H9 (cell line): ENCODE measurements at regions not wholly inside any gene's neighbourhood (a gene's known extent, or its start where the extent isn't known, plus 50 kb on each side); places are given as distances from the start of the nearest gene placed in this dataset.
"Not testable (repeated sequence)": the region's sequence is repeated elsewhere in the genome, so short reads cannot be mapped to it uniquely, and the experiment has no call there.

Experiments
- DNase-seq: peaks from one replicate; pipeline ENCODE4 v3.0.0-alpha.2; 2017
- H2AFZ ChIP-seq: one replicate; pipeline ENCODE4 v1.6.1; 2013; ENCODE audit warnings: mild to moderate bottlenecking, low read length, control low read depth, moderate library complexity
- H2AK5ac ChIP-seq: 2 replicates; pipeline ENCODE4 v1.6.1; 2013; ENCODE audit warnings: low read length, control low read depth, mixed read lengths; ENCODE audit not compliant: insufficient read length
- H2BK120ac ChIP-seq: one replicate; pipeline ENCODE4 v1.6.1; 2013; ENCODE audit warnings: low read depth, mild to moderate bottlenecking, low read length, control low read depth, inconsistent platforms; ENCODE audit not compliant: poor library complexity, severe bottlenecking
- H2BK12ac ChIP-seq: 2 replicates; pipeline ENCODE4 v1.6.1; 2013; ENCODE audit warnings: low read length, control low read depth, mixed read lengths, low read depth; ENCODE audit not compliant: insufficient read length
- H2BK15ac ChIP-seq: 2 replicates; pipeline ENCODE4 v1.6.1; 2013; ENCODE audit warnings: low read depth, low read length, control low read depth
- H2BK20ac ChIP-seq: one replicate; pipeline ENCODE4 v1.6.1; 2013; ENCODE audit warnings: low read depth, mild to moderate bottlenecking, low read length, control low read depth, inconsistent platforms; ENCODE audit not compliant: poor library complexity, severe bottlenecking
- H2BK5ac ChIP-seq: 2 replicates; pipeline ENCODE4 v1.6.1; 2013; ENCODE audit warnings: low read length, control low read depth, mixed read lengths; ENCODE audit not compliant: insufficient read length
- H3K14ac ChIP-seq: 2 replicates; pipeline ENCODE4 v1.6.1; 2013; ENCODE audit warnings: low read length, control low read depth; ENCODE audit not compliant: insufficient read depth
- H3K18ac ChIP-seq: 2 replicates; pipeline ENCODE4 v1.6.1; 2013; ENCODE audit warnings: low read depth, mild to moderate bottlenecking, mixed read lengths, low read length, control low read depth; ENCODE audit not compliant: insufficient read length
- H3K23ac ChIP-seq: 2 replicates; pipeline ENCODE4 v1.6.1; 2013; ENCODE audit warnings: low read length, control low read depth, mixed read lengths, low read depth; ENCODE audit not compliant: insufficient read length
- H3K23me2 ChIP-seq: 2 replicates; pipeline ENCODE4 v1.6.1; 2013; ENCODE audit warnings: low read depth, mild to moderate bottlenecking, mixed read lengths, low read length, control low read depth; ENCODE audit not compliant: insufficient read length, poor library complexity, severe bottlenecking
- H3K27ac ChIP-seq: 2 replicates; pipeline ENCODE4 v1.5.1; 2013; ENCODE audit warnings: low read length, control low read depth, mixed read lengths, low read depth; ENCODE audit not compliant: insufficient read length
- H3K27me3 ChIP-seq: 2 replicates; pipeline ENCODE4 v1.6.1; 2013; ENCODE audit warnings: low read length, control low read depth, inconsistent platforms; ENCODE audit not compliant: insufficient read depth
- H3K4ac ChIP-seq: 2 replicates; pipeline ENCODE4 v1.6.1; 2013; ENCODE audit warnings: low read depth, mild to moderate bottlenecking, control low read depth, inconsistent platforms, low read length, moderate library complexity
- H3K4me1 ChIP-seq: 2 replicates; pipeline ENCODE4 v1.6.1; 2013; ENCODE audit warnings: low read length, control low read depth, inconsistent platforms; ENCODE audit not compliant: insufficient read depth
- H3K4me2 ChIP-seq: 2 replicates; pipeline ENCODE4 v1.6.1; 2013; ENCODE audit warnings: low read length, control low read depth, mixed read lengths; ENCODE audit not compliant: insufficient read length, insufficient read depth
- H3K56ac ChIP-seq: 2 replicates; pipeline ENCODE4 v1.6.1; 2013; ENCODE audit warnings: low read depth, mild to moderate bottlenecking, mixed read lengths, low read length, control low read depth; ENCODE audit not compliant: insufficient read length
- H3K79me1 ChIP-seq: 2 replicates; pipeline ENCODE4 v1.6.1; 2013; ENCODE audit warnings: low read depth, mild to moderate bottlenecking, moderate library complexity, low read length, control low read depth, inconsistent platforms; ENCODE audit not compliant: insufficient read depth, poor library complexity, severe bottlenecking
- H3K79me2 ChIP-seq: 2 replicates; pipeline ENCODE4 v1.6.1; 2013; ENCODE audit warnings: low read length, control low read depth, inconsistent platforms; ENCODE audit not compliant: insufficient read depth
- H3K9ac ChIP-seq: 2 replicates; pipeline ENCODE4 v1.6.1; 2013; ENCODE audit warnings: low read length, control low read depth, mixed read lengths; ENCODE audit not compliant: insufficient read length; ENCODE audit errors: extremely low read depth
- H3K9me3 ChIP-seq: one replicate; pipeline ENCODE4 v1.6.1; 2013; ENCODE audit warnings: low read depth, low read length, inconsistent platforms; ENCODE audit not compliant: control insufficient read depth
- H3T11ph ChIP-seq: one replicate; pipeline ENCODE4 v1.6.1; 2013; ENCODE audit warnings: mild to moderate bottlenecking, low read length, control low read depth, inconsistent platforms
- H4K20me1 ChIP-seq: one replicate; pipeline ENCODE4 v1.6.1; 2013; ENCODE audit not compliant: control insufficient read depth, insufficient read length, insufficient read depth
- H4K5ac ChIP-seq: 2 replicates; pipeline ENCODE4 v1.6.1; 2013; ENCODE audit warnings: low read depth, mild to moderate bottlenecking, mixed read lengths, low read length, control low read depth; ENCODE audit not compliant: insufficient read length
- H4K8ac ChIP-seq: replicated peaks from 2 replicates; pipeline ENCODE4 v1.6.1; 2013; ENCODE audit warnings: low read length, control low read depth, mixed read lengths, low read depth; ENCODE audit not compliant: insufficient read length
- H4K91ac ChIP-seq: 2 replicates; pipeline ENCODE4 v1.6.1; 2013; ENCODE audit warnings: low read depth, mild to moderate bottlenecking, moderate library complexity, mixed read lengths, low read length, control low read depth; ENCODE audit not compliant: insufficient read length
- H3K27ac Mint-ChIP-seq, 3 experiments: 2 replicates in 2 of 3; 3 replicates in 1 of 3; pipeline ENCODE4 v1.8.0; 2020 to 2021; ENCODE audit warnings: mixed read lengths in 3 of 3, mild to moderate bottlenecking in 1 of 3, moderate library complexity in 1 of 3
- H3K27me3 Mint-ChIP-seq: 2 replicates; pipeline ENCODE4 v1.8.0; 2021; ENCODE audit warnings: low read depth, mild to moderate bottlenecking, moderate library complexity, mixed read lengths
- H3K36me3 Mint-ChIP-seq, 3 experiments: 2 replicates in 2 of 3; 3 replicates in 1 of 3; pipeline ENCODE4 v1.8.0; 2020 to 2021; ENCODE audit warnings: low read depth in 3 of 3, mixed read lengths in 3 of 3; ENCODE audit not compliant: insufficient read depth in 1 of 3
- H3K4me1 Mint-ChIP-seq, 2 experiments: 2 replicates each; pipeline ENCODE4 v1.8.0; 2020; ENCODE audit warnings: mixed read lengths in 2 of 2
- H3K4me3 Mint-ChIP-seq, 2 experiments: 2 replicates in 1 of 2; 3 replicates in 1 of 2; pipeline ENCODE4 v1.8.0; 2020 to 2021; ENCODE audit warnings: mild to moderate bottlenecking in 2 of 2, mixed read lengths in 2 of 2, moderate library complexity in 1 of 2
- H3K9me3 Mint-ChIP-seq, 2 experiments: 2 replicates in 1 of 2; 3 replicates in 1 of 2; pipeline ENCODE4 v1.8.0; 2020; ENCODE audit warnings: mild to moderate bottlenecking in 2 of 2, mixed read lengths in 2 of 2, moderate library complexity in 1 of 2
- WGBS: extraction: QIAGEN DNeasy Blood & Tissue Kit; methylation state at CpG from one replicate; pipeline ENCODE4 v1.1.7; 2013; ENCODE audit warnings: missing lambda C conversion rate, low lambda C conversion rate, mixed read lengths; ENCODE audit not compliant: insufficient read length; ENCODE audit errors: extremely low coverage; 5-methylcytosine and 5-hydroxymethylcytosine counted together
- TF ChIP-seq, protein P1 (sequence below): fragments of 200-600 bp; sonication (generic); conservative IDR thresholded peaks from 3 replicates; pipeline ENCODE4 v1.8.0; 2021; ENCODE audit warnings: antibody characterized with exemption, mild to moderate bottlenecking

DNA sequence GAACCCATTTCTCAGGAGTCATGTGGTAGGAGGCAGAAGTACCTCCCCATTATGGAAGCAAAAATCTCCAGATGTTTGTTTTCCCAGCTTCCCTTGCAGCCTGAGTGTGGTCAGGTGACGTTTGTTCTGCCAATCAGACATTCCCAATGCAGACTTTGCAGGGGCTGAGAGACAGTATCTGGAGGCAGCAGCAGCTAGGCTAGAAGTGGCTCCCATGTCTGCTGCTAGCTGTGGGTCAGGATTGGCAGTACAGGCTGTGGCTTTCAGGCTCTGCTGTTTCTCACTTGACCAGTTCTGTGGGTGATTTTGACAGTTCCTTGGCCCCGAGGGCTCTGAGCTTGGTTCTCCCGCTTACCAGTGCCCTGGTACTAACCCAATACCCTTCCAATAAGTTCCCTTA lies 58.6 kb upstream of the NBPF3 start:
- Histone ChIP-seq H3K27me3 (no peaks in the 10 kb centered on the region), H3T11ph (no peak overlapping the region), H3K23me2 (no peaks in the 10 kb centered on the region), H4K20me1 (no peaks in the 10 kb centered on the region), H3K18ac (no peak overlapping the region), H2BK15ac (no peak overlapping the region), H2BK120ac (no peak overlapping the region), H3K4me1 (peaks cover 3% of the 10 kb centered on the region; the same call in 1 of the 2 replicates), H3K4ac (no peak overlapping the region), H3K4me2 (no peak overlapping the region), H3K14ac (no peak overlapping the region), H3K9me3 (peaks cover 1% of the 10 kb centered on the region), H2AFZ (no peak overlapping the region), H3K79me2 (no peaks in the 10 kb centered on the region), H3K56ac (no peak overlapping the region), H4K91ac (no peak overlapping the region), H4K8ac (no peak overlapping the region), H3K23ac (no peak overlapping the region), H4K5ac (no peak overlapping the region), H2BK5ac (no peak overlapping the region), H3K27ac (no peak overlapping the region), H2AK5ac (no peak overlapping the region), H2BK12ac (no peak overlapping the region), H3K79me1 (no peaks in the 10 kb centered on the region), H3K9ac (no peak overlapping the region), H2BK20ac (no peak overlapping the region)
- peaks cover 17 to 24% of the 10 kb centered on the region in 2 experiments for H3K4me1 Mint-ChIP-seq
- no CpG with 5 or more reads among the region's 3 CpGs for WGBS
- TF ChIP-seq, protein P1, sequence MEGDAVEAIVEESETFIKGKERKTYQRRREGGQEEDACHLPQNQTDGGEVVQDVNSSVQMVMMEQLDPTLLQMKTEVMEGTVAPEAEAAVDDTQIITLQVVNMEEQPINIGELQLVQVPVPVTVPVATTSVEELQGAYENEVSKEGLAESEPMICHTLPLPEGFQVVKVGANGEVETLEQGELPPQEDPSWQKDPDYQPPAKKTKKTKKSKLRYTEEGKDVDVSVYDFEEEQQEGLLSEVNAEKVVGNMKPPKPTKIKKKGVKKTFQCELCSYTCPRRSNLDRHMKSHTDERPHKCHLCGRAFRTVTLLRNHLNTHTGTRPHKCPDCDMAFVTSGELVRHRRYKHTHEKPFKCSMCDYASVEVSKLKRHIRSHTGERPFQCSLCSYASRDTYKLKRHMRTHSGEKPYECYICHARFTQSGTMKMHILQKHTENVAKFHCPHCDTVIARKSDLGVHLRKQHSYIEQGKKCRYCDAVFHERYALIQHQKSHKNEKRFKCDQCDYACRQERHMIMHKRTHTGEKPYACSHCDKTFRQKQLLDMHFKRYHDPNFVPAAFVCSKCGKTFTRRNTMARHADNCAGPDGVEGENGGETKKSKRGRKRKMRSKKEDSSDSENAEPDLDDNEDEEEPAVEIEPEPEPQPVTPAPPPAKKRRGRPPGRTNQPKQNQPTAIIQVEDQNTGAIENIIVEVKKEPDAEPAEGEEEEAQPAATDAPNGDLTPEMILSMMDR, result no peak
- no peak overlapping the region for H3K27ac Mint-ChIP-seq
- H3K27me3 Mint-ChIP-seq, result peaks cover 9% of the 10 kb centered on the region
- peaks cover 4 to 7% (median 4%) of the 10 kb centered on the region in 3 experiments; a peak in 5 of 7 replicates for H3K36me3 Mint-ChIP-seq
- peaks cover 7% of the 10 kb centered on the region in 2 experiments for H3K9me3 Mint-ChIP-seq
- no peak for DNase-seq
- no peak overlapping the region for H3K4me3 Mint-ChIP-seq

DNA sequence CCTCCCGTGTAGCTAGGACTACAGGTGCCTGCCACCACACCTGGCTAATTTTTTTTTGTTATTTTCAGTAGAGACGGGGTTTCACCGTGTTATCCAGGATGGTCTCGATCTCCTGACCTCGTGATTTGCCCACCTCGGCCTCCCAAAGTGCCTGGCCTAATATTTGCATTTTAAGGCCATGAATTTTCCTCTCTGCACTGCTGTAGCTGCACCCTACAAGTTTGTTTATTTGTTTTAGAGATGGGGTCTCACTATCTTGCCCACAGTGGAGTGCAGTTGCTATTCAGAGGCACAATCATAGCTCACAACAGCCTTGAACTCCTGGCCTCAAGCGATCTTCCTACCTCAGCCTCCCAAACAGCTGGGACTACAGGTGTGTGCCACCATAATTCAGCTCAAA lies 59.8 kb upstream of the NBPF3 start:
- H3K14ac ChIP-seq, H3K36me3 Mint-ChIP-seq, H3K27me3 ChIP-seq, H3K9ac ChIP-seq, H2AFZ ChIP-seq, H2BK5ac ChIP-seq, H3K27me3 Mint-ChIP-seq, H3K27ac ChIP-seq, H3K4ac ChIP-seq, H2BK20ac ChIP-seq, H3T11ph ChIP-seq, DNase-seq, H4K8ac ChIP-seq, H3K79me2 ChIP-seq, H4K20me1 ChIP-seq, H2AK5ac ChIP-seq, H2BK12ac ChIP-seq, H3K27ac Mint-ChIP-seq, H3K9me3 ChIP-seq, H3K79me1 ChIP-seq, H3K18ac ChIP-seq, H2BK120ac ChIP-seq, H3K4me2 ChIP-seq, H3K23me2 ChIP-seq, H3K23ac ChIP-seq, H2BK15ac ChIP-seq, H4K91ac ChIP-seq, H4K5ac ChIP-seq, H3K4me3 Mint-ChIP-seq, H3K56ac ChIP-seq, H3K4me1 ChIP-seq, H3K9me3 Mint-ChIP-seq: not testable (repeated sequence)
- H3K4me1 Mint-ChIP-seq, result peaks cover 14 to 19% of the 10 kb centered on the region in 2 experiments
- WGBS, result no CpG with 5 or more reads among the region's 7 CpGs
